ENCODE measurements at regions not wholly inside any gene's neighbourhood (a gene's known extent, or its start where the extent isn't known, plus 50 kb on each side); places are given as distances from the start of the nearest gene placed in this dataset.

DNA sequence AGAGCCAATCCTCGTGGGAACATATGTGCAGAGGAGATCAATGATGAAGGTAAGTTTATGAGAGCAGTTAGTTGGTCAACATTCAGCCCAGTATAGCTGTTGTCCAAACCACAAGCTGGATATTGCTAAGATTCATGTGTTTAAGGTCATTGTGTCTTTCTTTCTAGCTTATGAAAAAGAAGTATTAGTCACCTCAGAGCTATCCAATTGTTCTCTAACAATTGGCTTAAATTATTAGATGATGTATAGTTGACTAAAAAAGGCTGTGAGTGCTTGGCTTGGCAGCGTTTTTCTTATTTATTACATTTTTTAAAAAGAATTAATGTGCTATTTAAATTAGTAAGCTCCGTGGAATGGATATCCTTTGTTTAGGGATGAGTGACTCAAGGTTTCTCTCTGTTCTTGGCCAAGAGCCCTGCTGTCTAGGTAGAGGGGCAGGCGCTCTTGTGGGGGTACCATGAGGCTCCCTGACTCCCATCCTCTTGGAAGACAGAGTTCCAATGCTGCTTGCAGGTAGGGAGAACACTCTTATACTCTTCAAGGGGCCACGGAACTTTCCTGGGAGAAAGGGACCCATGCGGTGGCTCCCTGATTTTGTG, 487.4 kb downstream of the IRX1 start:
- DNase-seq = no peak

- DNase-seq = no peak
These were observed 488.1 kb downstream of the IRX1 start for GRCh38 chr5:4083591-4084337.

- no peak for DNase-seq
These were observed 490.4 kb downstream of the IRX1 start for GRCh38 chr5:4086081-4086480.

DNA sequence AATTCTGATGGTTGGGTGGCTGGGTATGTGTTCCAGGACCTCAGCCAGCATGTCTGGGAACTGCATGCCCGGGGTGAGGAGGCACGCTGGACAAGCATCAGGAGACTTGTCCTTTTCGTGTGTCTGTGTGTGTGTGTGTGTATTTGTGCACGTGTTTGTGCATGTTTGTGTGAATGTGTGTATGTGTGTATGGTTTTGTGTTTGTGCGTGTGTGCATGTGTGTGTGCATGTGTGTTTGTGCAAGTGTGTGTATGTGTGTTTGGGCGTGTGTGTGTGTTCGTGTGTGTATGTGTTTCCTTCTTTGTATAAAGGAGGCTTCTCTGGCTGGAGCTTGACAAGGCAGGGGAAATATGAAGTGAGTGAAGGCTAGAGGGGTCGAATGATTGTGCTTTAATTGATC, 491.5 kb downstream of the IRX1 start:
- no peak for DNase-seq

DNA sequence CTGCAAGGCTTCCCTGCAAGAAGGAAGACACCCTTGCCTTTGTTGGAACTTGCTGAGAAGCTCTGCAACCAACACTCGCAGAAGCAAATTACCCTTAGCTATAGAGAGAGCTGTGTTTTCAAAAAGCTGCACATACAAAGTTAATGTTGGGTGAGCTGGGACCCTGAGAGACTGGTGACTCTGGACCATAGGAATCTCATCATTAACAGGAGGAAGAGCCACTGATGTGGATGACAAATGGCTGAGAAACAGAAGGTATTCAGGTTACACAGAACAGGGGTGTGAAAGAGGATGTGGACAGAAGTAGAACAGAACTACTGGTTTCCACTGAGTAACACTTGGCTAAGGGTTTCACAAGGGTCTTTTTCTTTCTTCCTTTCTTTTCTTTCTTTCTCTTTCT, 493.5 kb downstream of the IRX1 start:
- no peak for DNase-seq

- DNase-seq = no peak
These were observed 497.6 kb downstream of the IRX1 start for GRCh38 chr5:4093236-4093635.

- DNase-seq = no peak
These were observed 498.3 kb downstream of the IRX1 start for GRCh38 chr5:4093970-4094369.

DNA sequence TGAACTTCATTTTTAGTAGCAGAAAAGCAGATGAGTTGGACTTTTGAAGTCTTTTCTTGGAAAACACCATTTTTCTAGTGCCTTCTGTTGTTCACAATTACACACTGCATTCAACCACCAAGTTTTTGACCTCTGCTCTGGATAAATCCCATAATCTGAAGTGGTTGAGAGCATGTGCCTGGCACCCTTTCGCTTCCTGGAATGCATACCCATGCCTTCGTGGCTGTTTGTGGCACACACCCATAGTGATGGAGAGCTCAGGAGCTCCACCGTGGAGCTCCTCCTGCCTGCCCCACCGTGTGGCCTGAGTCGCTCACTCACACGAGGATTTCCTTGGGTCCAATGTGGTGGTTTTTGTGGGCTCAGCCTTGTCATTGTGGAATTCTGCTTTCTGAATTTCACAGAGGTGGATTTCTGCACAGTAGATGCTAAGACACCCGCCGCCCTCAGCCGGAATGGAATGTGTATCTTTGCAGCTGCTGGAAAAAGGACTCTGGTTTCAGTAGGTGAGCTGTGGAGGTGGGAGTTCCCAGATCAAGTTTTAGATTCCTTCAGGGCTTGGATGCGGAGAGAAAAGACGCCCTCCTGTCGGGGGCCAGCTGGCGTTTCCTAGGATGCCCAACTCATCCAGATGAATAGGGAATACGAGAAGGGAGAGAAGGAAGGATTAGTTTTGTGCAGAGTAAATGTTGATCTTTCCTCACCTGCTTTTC, 500.4 kb downstream of the IRX1 start:
- no peak for DNase-seq

- DNase-seq = no peak
These were observed 501.6 kb downstream of the IRX1 start for GRCh38 chr5:4097199-4097598.

- no peak for DNase-seq
These were observed 502.6 kb downstream of the IRX1 start for GRCh38 chr5:4098226-4098625.

GRCh38 chr5:4099386-4099785, 503.8 kb downstream of the IRX1 start:
- no peak for DNase-seq

DNA sequence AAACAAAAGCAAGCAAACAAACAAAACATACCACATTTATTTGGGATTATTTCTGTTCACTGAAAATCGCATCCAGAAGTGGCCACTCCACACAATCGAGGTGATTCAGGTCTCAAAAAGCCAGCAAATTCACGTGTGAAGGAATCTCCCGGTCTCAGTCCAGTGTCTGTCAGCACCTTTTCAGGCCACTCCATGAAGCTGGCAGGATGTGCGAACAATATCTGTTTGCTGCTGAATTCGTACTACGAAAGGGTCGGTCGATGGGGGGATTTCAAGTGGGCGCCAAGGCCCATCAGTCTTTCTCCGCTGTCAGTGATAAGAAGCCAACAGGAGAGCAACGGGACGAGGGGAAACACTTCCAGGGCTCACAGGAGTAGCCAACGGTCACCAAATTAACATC, 505.1 kb downstream of the IRX1 start:
- no peak for DNase-seq

GRCh38 chr5:4101189-4101588, 505.6 kb downstream of the IRX1 start:
- DNase-seq = no peak

DNA sequence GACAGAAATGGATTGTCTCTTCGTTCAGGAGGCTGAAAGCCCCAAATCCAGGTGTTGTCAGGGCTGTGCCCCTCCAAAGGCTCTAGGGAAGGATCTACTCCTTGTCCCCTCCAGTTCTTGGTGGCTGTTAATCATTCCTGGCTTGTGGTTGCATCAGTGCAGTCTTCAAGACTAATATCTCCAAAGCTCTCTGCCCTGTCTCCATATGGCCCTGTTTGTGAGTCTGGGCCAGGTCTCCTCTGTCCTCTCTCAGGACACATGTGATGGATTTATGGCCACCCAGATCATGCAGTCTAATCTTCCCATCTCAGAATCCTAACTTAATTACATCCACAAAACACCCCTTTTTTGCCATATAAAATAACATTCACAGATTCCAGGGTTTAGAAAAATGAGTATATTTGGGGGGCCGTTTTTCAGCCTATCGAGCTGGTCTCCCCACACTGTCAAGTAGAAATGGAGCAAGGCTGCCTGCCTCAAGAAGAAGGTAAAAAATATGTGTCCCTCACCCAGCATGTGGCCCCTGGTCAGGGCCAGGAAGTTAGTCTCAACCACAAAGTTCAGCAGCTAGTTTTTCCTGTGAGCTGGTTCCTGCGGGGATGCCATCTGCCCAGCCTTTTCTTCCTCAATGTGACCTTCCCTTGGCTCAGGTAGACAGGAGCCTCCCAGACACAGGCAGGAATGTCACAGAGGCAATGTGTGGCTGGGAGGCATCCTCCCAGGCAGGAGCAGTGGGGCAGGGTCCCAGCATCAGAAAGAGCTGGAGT, 509.4 kb downstream of the IRX1 start:
- DNase-seq = no peak

- DNase-seq = no peak
These were observed 513.1 kb downstream of the IRX1 start for GRCh38 chr5:4108690-4109089.

GRCh38 chr5:4113426-4113825, 517.8 kb downstream of the IRX1 start:
- DNase-seq = no peak

DNA sequence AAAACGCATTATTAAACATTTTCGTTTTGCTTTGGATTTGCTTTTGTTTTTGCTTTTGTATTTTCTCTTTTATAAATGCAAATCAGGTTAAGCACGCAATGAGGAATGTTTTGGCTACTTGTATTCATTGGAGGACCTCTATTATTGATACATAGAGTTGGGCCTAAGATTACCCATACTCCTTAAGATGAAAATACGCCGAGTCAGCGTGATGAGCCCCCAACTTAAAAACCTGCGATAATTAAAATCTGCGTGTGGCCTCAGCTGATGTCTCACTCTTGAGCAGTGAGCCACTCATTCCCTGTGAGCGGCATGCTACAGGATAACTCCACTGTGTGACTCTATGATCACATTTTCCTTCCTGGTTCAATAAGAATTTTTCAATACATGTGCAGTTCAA, 518.3 kb downstream of the IRX1 start:
- DNase-seq = no peak

GRCh38 chr5:4114452-4114851, 518.8 kb downstream of the IRX1 start:
- no peak for DNase-seq

DNA sequence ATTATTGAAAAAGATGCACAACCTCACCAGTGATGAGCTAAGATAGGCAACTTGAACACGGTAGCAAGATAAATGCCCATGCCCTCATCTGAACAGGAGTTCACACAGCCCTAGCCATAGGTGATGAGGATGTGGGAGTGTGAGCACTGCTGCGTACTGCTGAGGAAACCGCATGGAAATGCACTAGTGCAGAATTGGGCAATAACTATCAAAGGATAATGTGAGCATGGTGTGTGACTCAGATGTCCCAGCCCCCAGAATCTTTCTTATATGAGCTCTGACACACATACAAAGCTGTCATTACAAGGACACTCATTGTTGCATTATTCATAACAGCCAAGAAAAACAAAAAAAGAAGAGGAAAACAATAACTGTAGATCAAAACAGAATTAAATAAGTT, 521.2 kb downstream of the IRX1 start:
- DNase-seq = no peak

DNA sequence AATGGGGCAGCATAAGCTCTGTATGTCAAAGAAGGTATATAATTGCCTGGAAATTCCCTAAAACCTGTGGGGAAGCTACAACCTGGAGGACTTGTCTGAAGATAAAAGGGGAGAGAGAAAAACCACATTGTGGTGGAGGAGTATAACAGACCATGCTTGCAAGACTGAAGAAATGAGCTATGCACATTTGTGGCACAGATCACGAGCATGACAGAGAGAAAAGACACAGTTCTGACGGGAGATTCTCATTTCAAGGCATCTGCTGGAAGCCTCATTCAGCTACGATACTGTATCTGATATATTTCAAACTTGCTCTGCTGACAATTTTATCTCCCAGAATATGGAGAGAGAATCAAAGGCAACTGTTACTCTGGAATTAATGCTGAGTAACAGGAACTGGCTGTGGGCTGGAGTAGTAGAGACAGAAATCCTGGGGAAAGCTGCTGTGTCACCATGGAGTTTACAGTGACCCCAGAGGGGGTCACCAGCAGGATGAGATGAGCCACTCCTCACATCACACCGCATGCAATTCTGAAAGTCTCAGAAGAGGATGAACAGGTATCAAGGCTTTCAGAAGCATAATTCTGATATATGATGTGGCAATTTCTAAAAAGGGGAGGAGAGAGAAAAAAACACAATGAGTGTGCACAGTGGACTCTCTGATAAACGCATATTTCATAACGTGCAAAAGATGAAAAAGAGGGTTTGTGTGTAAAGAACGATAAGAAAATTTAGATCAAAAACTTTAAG, 528.8 kb downstream of the IRX1 start:
- no peak for DNase-seq

GRCh38 chr5:4128994-4129393, 533.4 kb downstream of the IRX1 start:
- no peak for DNase-seq

DNA sequence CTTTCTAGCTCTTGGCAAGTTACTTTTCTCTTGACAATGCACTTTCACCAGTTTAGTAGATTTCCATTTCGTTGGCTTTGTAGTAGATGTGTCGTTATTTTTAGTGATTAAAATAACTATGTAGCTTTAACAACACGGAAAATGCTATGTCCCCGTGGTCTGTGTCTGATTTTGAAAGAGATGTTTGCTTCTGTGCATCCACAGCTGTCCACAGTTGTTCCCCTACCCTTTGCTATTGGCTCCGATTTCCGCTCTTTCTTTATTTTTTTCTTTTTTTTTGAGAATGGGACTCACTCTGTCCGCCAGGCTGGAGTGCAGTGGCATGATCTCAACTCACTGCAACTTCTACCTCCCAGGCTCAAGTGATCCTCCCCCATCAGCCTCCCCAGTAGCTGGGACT, 533.9 kb downstream of the IRX1 start:
- no peak for DNase-seq

- DNase-seq = no peak
These were observed 535.2 kb downstream of the IRX1 start for GRCh38 chr5:4130819-4131218.

Data from NCI-H1930 (cell line).